NCI-H2107 treated with DMSO at 0.1 percent for 48 hours (cell line): ENCODE measurements at regions not wholly inside any gene's neighbourhood (a gene's known extent, or its start where the extent isn't known, plus 50 kb on each side); places are given as distances from the start of the nearest gene placed in this dataset.
"Not testable (repeated sequence)": the region's sequence is repeated elsewhere in the genome, so short reads cannot be mapped to it uniquely, and the experiment has no call there.

ENCODE experiments used
- DNase-seq: peaks from one replicate; lab custom pipeline; 2025; ENCODE audit not compliant: unreplicated experiment; lab: John Stamatoyannopoulos, UW

DNA sequence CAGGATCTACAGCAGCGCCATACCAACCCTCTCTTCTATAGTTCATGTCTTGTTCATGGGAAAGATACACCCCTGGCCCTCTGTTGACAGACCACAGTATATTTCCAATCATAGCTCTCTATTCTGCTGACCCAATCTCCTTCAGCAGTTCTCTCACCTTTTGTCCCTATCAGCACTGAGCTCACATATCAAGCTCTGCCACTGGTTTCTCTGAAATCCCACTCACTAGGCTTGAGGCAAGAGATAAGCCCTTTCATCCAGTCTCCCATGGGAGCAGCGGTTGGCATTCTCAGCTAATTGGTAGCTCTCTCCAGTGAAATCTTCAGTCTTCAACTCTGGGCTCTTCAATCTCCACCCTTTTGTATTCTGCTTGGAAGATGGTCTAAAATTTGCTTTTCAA, 313.4 kb downstream of the GJA1 start:
- DNase-seq, result no peak

DNA sequence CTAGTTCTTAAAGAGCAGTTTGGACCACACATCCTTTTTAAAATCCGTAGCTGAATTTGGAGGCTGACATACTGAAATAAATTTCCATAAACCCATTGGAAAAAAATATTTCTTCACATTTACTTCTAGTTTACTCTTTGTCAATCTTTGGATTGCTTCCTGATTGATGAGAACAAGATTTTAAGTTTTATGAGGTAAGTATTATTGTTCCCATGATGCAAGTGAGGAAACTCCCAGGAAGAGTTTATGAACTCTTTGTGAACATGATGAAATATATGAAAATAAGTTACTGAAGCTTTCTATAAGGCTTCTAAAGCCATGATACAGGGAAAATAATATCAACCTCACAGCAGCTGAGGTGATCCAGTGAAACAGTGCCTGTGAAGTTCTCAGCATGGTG, 320.0 kb downstream of the GJA1 start:
- DNase-seq, result no peak

DNA sequence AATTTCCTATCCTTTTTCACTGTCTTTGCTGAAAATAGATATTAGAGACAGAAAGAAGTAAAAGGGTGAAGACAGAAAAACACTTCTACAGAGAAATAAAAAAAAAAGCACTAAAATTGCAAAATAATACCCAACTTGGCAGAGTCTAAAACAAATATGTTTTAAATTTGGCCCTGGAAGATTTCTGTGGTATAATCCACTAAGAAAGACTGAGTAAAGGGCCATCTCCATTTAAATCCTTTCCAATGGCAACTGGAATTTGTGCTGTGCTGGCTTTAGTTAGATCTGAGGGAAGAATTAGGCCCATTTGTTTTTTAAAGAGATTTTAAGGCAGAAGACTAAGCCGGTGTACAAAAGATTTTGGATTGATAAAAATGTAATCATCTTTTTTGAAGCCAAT, 321.2 kb downstream of the GJA1 start:
- no peak for DNase-seq

DNA sequence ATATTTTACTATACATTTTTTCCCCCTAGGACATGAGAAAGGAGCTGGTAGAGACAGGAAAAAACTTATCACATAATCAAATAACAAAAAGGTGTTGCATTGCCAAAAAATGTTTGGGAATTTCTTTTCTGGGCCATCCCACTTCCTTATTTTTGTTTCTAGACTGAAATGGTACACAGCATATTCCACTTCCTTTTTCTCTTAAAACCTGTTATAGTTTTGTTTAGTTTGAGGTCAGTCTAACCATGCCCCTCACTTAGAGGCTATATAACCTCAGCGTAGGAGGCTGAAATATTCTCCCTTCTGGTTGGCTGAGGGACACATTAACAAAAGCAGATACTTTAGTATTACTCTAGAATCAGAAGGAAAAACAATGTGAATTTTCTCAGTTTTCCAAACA, 323.9 kb downstream of the GJA1 start:
- DNase-seq, result no peak

DNA sequence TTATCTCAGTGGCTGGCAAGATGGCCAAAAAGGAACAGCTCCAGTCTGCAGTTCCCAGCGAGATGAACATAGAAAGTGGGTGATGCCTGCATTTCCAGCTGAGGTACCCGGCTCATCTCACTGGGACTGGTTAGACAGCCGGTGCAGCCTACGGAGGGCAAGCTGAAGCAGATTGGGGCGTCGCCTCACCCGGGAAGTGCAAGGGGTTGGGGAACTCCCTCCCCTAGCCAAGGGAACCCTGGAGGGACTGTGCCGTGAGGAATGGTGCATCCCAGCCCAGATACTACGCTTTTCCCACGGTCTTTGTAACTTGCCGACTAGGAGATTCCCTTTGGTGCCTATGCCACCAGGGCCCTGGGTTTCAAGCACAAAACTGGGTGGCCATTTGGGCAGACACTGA, 324.7 kb downstream of the GJA1 start:
- DNase-seq, result no peak

DNA sequence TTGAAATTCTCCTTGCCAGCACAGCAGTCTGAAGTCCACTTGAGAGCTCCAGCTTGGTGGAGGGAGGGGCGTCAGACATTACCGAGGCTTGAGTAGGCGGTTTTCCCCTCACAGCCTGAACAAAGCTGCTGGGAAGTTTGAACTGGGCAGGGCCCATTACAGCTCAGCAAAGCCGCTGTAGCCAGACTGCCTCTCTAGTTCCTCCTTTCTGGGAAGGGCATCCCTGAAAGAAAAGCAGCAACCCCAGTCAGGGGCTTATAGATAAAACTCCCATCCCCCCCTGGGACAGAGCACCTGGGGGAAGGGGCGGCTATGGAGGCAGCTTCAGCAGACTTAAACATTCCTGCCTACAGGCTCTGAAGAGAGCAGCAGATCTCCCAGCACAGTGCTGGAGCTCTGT, 325.3 kb downstream of the GJA1 start:
- DNase-seq, result no peak

DNA sequence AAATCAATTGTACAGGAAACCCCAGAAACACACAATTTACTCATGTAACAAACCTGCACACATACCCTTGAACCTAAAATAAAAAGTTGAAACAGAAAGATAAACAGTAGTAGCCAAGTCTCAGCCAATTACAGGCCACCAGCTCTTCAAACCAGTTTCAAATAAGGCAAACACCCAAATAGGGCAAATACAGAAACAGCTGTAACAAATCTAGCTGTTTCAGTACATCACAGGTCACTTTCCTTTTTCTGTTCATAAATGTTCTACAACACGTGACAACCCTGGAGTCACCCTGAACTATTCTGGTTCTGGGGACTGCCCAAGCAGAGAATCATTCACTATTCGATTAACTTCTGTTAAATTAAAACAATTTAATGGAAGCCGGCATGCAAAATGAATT, 329.0 kb downstream of the GJA1 start:
- DNase-seq, result no peak

DNA sequence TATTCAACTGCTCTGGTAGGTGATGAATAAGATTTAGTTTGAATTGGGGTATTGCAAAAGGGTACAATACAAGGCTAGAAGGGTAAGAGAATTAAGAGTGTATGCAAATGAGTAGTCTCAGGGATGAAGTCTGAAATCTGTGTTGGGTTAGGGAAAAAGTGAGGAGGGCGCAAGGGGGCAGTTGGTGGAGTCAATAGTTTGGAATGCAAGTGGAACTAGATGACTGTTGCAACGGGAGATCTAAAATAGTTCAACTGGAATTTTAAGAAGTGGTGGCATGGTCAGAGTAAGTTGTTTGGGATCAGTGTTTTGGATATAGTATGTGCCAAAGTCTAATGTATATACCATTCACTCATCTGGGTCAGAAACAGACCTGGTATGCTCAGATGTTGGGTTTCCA, 329.6 kb downstream of the GJA1 start:
- DNase-seq, result no peak

DNA sequence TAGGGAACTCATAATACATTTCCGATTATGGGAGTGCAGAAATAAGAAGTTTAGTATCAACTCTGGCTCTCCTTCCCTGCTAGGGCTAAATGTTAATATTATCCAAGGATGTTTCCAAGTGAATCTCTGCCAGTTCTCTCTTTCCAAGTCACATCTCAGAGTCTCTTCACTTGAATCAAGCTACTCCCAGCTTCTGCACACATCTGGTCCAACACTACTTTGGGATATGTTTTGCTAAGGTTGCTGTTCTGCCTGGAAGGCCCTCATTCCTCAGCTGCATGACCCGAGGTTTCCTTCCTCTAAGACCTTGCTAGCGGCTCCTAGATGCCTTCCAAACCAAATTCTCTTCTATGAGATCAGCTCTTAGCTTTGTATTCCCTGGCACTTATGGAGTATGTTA, 331.8 kb downstream of the GJA1 start:
- no peak for DNase-seq

DNA sequence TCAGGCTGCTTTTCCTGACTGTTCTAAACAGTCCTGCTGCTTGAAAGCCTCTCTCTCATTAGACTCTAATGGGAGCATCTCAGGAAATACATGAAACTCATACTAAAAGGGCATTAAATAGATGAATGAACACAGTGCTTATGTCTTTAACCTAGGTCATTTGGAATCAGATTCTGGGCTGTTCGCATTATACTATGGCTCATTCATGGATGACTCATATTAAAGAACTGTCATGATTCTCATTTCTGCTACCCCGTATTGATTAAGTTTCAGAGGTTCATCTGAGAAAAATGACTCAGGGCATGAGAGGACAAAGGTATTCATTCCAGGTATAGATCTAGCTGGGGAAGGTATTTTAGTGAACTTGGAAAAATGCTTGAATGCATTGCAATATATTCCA, 335.5 kb downstream of the GJA1 start:
- DNase-seq, result no peak

DNA sequence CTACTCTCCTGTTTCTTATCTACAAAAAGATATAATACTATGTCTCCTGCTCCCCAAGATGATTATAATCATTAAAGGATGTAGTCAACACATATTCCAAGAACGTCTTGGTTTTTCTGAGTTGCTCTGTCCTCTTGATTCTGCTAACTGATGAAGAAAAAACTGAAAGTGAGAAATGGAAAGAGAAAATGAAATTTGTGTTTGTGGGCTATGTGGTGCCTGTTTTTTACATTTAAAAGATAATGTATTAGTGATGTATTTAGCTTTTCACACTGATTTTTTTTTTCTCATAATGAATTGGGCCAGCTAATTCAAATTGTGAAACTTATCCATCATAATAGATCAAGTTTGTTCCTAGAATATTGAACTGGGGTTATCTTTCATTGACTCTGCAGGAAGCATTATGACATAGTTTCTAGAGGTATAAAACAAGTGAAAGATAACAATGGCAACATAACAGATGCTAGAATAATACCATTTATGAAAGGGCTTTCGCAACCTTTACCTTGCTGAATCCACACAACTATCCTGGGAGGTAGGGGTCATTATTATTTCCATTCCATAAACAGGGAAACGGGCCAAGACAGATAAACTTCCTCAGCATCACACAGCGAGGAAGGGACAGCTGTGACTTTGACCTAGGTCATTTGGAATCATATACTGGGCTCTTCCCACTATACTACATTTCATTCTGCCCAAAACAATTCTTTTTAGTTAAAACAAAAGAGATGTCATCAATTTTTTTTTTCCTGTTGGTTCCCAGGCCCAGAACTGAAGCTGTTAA, 336.7 kb downstream of the GJA1 start:
- no peak for DNase-seq

DNA sequence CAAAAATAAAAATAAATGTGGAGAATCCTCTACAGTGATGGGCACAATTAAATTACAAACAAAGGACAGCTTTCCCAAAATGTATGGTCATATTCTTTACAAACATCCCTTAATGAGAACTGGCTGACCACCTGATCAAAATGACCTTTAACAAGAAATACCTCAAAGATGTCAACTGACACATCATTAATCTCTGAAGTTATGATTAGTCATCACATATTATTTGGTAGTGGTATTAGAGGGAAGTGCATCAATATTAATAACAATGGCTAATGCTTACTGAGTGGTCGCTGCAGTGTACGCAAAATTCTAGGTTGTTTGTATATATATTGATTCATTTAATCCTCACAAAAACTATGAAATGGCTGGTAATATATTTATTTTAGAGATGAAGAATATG, 340.6 kb downstream of the GJA1 start:
- no peak for DNase-seq

DNA sequence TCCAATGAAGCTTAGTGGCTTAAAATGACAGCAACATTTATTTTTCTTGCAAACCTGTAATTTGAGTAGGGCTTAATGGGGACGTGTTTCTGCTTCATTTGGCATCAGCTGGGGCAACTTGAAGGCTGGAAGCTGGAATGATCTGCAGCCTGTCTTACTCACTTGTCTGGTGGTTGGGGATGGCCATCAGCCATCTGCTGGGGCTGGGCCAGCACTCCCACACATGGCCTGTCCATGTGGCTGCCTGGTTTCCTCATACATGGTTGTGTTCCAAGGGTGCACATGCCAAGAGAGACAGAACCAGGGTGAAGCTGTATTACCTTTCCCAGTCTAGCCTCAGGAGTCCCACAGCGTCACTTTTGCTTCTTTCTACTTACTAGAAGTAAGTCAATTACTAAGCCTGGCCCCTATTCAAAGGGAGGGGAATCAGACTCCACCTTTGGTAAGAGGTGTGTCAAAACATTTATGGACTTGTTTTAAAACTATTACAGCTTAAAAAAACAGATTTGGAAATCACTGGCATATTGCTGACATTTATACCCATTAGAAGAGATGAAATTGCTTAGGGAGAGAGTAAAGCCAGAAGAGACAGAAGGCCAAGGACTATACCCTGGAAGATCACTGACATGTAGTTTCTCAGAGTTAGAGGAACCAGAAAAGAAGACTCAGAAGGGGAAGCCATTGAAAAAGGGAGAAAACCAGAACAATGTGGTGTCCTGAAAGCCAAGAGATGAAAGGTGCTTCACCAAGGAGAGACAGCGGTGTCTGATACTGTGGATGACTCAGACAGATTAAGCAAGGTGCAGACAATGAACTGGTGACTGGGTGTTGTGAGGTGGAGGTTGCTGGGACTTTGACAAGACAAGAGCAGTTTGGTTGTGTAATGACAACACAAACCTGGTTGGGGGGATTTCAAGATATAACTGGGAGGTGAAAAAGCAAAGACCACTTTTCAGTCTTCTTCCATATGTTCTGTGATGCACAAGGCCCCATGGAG, 345.2 kb downstream of the GJA1 start:
- peak; percentile 63 for DNase-seq

DNA sequence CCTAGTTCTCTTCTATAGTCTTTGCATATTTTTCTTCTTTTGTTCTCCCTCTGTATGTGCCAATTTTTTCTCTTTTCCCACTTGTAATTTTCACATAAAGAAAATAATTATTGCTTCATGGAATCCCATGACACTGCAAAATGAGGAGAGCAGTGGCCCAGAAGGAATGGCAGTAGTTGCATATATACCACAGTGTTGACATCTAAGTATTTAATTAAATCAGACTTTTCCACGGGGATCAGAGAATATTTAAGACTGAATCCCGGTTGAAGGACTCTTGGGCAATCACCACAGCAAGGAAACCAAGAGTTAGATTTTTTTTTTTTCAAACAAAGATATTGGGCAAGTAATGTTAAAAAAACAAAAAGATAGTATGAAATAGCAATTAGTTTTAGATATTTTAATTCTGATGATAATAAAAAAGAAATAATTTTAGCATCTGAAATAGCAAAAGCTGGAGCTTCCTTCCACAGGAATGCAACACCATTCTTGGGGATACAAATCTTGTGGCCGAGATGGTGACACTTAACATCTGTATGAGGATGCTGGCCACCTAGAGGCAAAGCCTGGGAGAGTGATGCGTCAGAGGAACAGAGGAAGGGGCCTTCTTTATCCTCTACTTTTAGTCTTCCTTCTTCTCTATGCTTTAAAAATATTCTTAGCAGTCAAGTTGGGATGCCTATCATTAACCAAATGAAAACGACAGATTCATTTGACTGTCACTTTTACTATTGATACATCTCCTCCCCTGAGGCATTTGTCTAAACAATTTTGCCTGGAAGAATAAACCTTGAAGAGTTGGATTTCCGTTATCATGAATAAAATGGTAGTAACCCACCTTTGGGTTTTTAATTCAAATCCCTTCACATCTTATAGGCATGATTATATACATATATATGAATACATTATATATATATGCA, 356.2 kb downstream of the GJA1 start:
- no peak for DNase-seq

DNA sequence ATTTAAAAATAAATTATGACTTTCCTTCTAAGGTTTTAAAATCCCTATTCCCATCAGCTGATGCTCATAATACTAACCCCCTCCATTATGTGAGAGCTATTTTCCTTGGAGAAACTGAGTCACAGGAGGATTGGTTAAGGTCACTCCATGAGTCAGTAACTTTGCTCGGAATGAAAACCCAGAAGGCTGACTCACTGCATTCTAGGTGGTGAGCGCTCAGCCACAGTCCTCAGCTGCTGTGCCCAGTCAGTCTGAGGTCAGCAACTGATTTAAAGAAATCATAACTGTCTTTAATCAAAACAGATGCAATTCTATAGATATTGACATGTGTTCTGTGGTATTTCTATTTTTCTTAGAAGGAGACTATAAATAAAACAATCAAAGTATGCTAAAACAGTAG, 359.2 kb downstream of the GJA1 start:
- DNase-seq, result no peak

DNA sequence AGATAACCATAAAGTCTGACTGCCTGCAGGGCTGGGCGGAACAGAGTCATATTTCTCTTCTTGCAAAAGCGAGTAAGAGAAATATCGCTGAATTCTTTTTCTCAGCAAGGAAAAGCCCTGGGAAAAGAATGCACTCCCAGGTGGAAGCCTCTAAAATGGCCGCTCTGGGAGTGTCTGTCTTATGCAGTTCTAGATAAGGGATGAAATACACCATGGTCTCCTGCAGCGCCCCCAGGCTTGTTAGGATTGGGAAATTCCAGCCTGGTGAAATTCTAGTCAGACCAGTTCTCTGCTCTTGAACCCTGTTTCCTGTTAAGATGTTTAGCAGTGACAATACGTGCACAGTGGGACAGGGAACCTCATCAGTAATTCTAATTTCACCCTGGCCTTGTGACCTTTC, 362.2 kb downstream of the GJA1 start:
- not testable (repeated sequence) for DNase-seq

DNA sequence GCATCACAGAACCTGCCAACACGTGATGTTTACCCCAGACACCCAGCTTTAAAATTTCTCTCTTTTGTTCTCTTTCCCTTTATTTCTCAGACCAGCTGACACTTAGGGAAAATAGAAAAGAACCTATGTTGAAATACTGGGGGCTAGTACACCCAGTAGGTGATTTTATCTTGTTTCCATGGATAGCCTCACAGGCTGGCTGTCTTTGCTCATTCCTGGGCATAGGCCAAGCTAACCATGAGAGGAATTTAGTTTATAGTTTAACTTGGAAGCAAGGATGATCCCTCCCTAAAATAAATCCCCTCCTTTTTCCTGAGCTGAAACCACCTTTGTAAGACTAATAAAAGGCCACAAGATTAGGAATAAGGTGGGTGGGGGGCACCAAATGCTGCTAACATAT, 362.7 kb downstream of the GJA1 start:
- not testable (repeated sequence) for DNase-seq

DNA sequence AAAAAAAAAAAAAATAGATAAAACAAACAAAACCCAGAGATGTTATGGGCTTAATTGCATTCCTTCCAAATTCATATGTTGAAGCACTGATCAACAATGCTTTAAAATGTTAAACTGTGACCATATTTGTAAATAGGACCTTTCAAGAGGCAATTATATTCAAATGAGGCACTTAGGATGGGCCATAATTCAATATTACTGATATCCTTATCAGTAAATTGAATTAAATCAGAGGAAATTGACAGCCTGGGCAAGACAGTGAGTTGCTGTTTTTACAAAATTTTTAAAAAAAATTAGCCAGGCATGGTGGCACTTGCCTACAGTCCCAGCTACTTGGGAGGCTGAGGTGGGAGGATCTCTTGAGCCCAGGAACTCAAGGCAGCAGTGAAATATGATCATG, 364.1 kb downstream of the GJA1 start:
- DNase-seq, result no peak

DNA sequence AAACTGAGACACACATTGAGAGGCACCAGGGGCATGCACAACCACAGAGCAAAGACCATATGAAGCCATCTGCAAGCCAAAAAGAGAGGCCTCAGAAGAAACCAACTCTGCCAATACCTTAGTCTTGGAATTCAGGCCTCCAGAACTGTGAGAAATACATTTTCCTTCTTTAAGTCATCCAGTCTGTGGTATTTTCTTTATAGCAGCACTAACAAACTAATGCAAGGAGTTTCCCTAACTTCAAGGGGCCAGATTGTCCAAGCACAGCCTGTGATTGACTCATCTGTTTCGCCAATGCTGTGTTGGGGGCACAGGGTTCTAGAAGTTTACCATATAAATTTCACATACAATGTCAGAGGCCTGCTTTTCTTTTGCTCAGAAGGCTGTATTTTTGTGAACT, 364.6 kb downstream of the GJA1 start:
- no peak for DNase-seq

DNA sequence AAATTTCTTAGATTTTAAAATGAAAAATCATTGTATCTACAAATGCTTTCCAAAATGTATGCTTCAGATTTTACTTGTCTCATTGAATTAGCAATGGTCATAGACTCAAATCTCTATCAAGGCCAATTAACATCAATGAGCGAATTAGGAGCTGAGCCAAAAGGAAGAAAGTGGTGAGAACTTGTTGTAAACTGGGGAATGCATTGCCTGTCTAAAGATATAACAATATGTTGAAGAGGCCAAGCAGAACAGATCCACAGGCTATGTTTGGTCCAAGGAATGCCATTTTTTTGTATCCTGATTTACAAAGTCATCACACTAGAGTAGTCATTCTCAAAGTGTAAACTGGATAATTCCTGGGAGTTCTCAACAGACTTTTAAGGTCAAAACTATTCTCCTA, 370.7 kb downstream of the GJA1 start:
- DNase-seq, result no peak

DNA sequence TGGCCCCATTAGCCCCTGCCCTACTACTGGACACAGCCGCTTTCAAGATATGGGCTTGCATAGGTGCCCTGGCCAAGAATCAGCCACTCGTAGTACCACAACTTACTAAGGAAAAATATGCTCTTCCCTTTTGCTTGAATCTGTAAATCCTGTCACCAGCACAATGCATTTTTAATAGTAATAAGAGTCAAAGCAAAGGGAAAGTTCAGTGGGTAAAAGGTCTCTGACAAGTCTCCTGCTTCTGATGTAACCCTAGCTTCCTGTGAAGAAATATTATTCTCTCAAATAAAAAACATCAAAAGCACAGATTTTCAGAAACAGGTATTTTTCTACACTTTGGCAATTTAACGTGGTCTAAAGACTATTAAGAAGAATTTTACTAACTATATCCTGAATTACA, 373.8 kb downstream of the GJA1 start:
- no peak for DNase-seq
